HFFc6 (cell line): ENCODE measurements at regions not wholly inside any gene's neighbourhood (a gene's known extent, or its start where the extent isn't known, plus 50 kb on each side); places are given as distances from the start of the nearest gene placed in this dataset.

ENCODE experiments used
- DNase-seq: peaks from one replicate; pipeline ENCODE4 v3.0.0-alpha.2; 2018
- H3K27ac Mint-ChIP-seq: 2 replicates; pipeline ENCODE4 v1.8.0; 2020; ENCODE audit warnings: mild to moderate bottlenecking, mixed read lengths
- H3K27me3 Mint-ChIP-seq: 2 replicates; pipeline ENCODE4 v1.8.0; 2021; ENCODE audit warnings: mild to moderate bottlenecking, moderate library complexity, mixed read lengths; ENCODE audit not compliant: insufficient read depth
- H3K36me3 Mint-ChIP-seq: 2 replicates; pipeline ENCODE4 v1.8.0; 2021; ENCODE audit warnings: low read depth, mixed read lengths
- H3K4me1 Mint-ChIP-seq: 2 replicates; pipeline ENCODE4 v1.8.0; 2020; ENCODE audit warnings: low read depth, mixed read lengths
- H3K4me3 Mint-ChIP-seq: 2 replicates; pipeline ENCODE4 v1.8.0; 2020; ENCODE audit warnings: mild to moderate bottlenecking, moderate library complexity, mixed read lengths
- H3K9me3 Mint-ChIP-seq: 2 replicates; pipeline ENCODE4 v1.8.0; 2020; ENCODE audit warnings: mild to moderate bottlenecking, mixed read lengths
- CTCF ChIP-seq: fragments of 200-600 bp; sonication (generic); IDR thresholded peaks from 2 replicates; pipeline ENCODE4 v1.5.0; 2021; ENCODE audit warnings: antibody characterized with exemption, mild to moderate bottlenecking

GRCh38 chr10:123348691-123349572 lies 194.7 kb downstream of the BUB3 start:
- Mint-ChIP-seq H3K4me1 (no peaks in the 10 kb centered on the region), H3K36me3 (no peaks in the 10 kb centered on the region; the same call in 1 of the 2 replicates), H3K9me3 (peaks cover 46% of the 10 kb centered on the region), H3K27me3 (no peaks in the 10 kb centered on the region), H3K4me3 (no peak overlapping the region), H3K27ac (no peak overlapping the region)
- no peak for TF ChIP-seq CTCF
- DNase-seq, result no peak

GRCh38 chr10:123351715-123352114 lies 197.5 kb downstream of the BUB3 start:
- Mint-ChIP-seq H3K4me1 (no peaks in the 10 kb centered on the region), H3K36me3 (no peaks in the 10 kb centered on the region; the same call in 1 of the 2 replicates), H3K9me3 (peaks cover 59% of the 10 kb centered on the region), H3K27ac (no peak overlapping the region), H3K4me3 (no peak overlapping the region), H3K27me3 (peaks cover 2% of the 10 kb centered on the region; the same call in 1 of the 2 replicates)
- no peak for DNase-seq
- no peak for TF ChIP-seq CTCF

- peaks cover 78% of the 10 kb centered on the region for H3K9me3 Mint-ChIP-seq
- DNase-seq, result no peak
- H3K4me1 Mint-ChIP-seq, result no peaks in the 10 kb centered on the region
- no peak overlapping the region for H3K27ac Mint-ChIP-seq
- TF ChIP-seq CTCF, result no peak
- peaks cover 2% of the 10 kb centered on the region; the same call in 1 of the 2 replicates for H3K27me3 Mint-ChIP-seq
- no peak overlapping the region for H3K4me3 Mint-ChIP-seq
- H3K36me3 Mint-ChIP-seq, result no peaks in the 10 kb centered on the region
Measured at GRCh38 chr10:123354521-123354920, 200.3 kb downstream of the BUB3 start.

- no peaks in the 10 kb centered on the region for H3K4me1 Mint-ChIP-seq
- H3K9me3 Mint-ChIP-seq, result peaks cover 78% of the 10 kb centered on the region
- H3K36me3 Mint-ChIP-seq, result peaks cover 4% of the 10 kb centered on the region; the same call in 1 of the 2 replicates
- H3K4me3 Mint-ChIP-seq, result no peak overlapping the region
- no peak for DNase-seq
- no peak for TF ChIP-seq CTCF
- H3K27ac Mint-ChIP-seq, result no peak overlapping the region
- peaks cover 2% of the 10 kb centered on the region; the same call in 1 of the 2 replicates for H3K27me3 Mint-ChIP-seq
Measured at GRCh38 chr10:123355748-123356481, 201.7 kb downstream of the BUB3 start.

- TF ChIP-seq CTCF, result no peak
- no peak overlapping the region for H3K27ac Mint-ChIP-seq
Measured at GRCh38 chr10:123356799-123357198, 202.6 kb downstream of the BUB3 start.

More at GRCh38 chr10:123356799-123357198, 202.6 kb downstream of the BUB3 start:
- Mint-ChIP-seq H3K9me3 (peaks cover 84% of the 10 kb centered on the region), H3K27me3 (peaks cover 2% of the 10 kb centered on the region; the same call in 1 of the 2 replicates), H3K4me3 (no peak overlapping the region), H3K4me1 (no peaks in the 10 kb centered on the region), H3K36me3 (peaks cover 4% of the 10 kb centered on the region; the same call in 1 of the 2 replicates)
- DNase-seq, result no peak
